ENCODE measurements at regions not wholly inside any gene's neighbourhood (a gene's known extent, or its start where the extent isn't known, plus 50 kb on each side); places are given as distances from the start of the nearest gene placed in this dataset.
A peak's percentile ranks its signal among the peaks of the same experiment; 100 is the strongest.

GRCh38 chr6:154925130-154925529 lies 70.0 kb upstream of the TIAM2 start:
- Histone ChIP-seq H3K27me3 (no peaks in the 10 kb centered on the region), H3K36me3 (replicated peaks in 1 of 2; ENCODE audit: insufficient read depth in 1 of 2, low read depth in 2 of 2) (no peaks in the 10 kb centered on the region), H3K9me3 (no peaks in the 10 kb centered on the region), H3K4me3 (no peak overlapping the region), H3K4me1 (no peaks in the 10 kb centered on the region), H3K27ac (no peak overlapping the region)
- DNase-seq: no peak
- TF ChIP-seq POLR2A (IDR thresholded peaks at IDR 0.05) (no peak), CTCF (IDR thresholded peaks at IDR 0.05) (no peak)
- 86 to 89% methylated on average over 8 of the region's 8 CpGs for WGBS, 2 donors
- no peak for ATAC-seq
- intact Hi-C loops (cut with DNase I): loop anchor here (10.0 kb wide), 1 partner anchor 260 kb away; no protein-coding TSS in a partner anchor

DNA sequence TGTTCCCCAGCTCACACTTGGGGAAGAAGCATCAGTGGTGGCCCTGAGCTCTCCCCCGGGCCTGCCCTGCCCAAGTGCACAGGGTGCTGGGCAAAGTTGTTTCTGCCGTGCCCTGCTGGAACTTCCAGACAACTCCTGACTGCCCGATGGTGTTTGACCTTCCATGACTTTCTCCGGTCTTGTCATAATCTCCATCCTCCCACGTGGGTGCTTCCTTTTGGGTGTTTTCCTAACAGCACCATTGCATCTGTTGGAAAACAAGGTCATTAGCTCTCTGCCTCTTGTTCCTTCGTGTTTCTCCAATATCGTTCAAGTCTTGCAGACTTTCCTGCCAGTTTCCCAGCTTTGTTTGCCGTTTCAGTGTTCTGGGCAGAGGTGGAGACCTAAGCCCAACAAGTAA lies 68.7 kb upstream of the TIAM2 start:
- H3K27ac ChIP-seq: no peak overlapping the region
- WGBS, 2 donors: 57% methylated on average over 8 of the region's 8 CpGs
- no peaks in the 10 kb centered on the region for H3K9me3 ChIP-seq
- H3K4me3 ChIP-seq: no peak overlapping the region
- ATAC-seq (no peak), DNase-seq (no peak)
- no peaks in the 10 kb centered on the region for H3K36me3 ChIP-seq (replicated peaks in 1 of 2; ENCODE audit: insufficient read depth in 1 of 2, low read depth in 2 of 2)
- intact Hi-C loops (cut with DNase I): loop anchor here (10.0 kb wide), 1 partner anchor 258 kb away; no protein-coding TSS in a partner anchor
- TF ChIP-seq CTCF (IDR thresholded peaks at IDR 0.05) (no peak), POLR2A (IDR thresholded peaks at IDR 0.05) (no peak)
- no peaks in the 10 kb centered on the region for H3K27me3 ChIP-seq
- no peaks in the 10 kb centered on the region for H3K4me1 ChIP-seq

DNA sequence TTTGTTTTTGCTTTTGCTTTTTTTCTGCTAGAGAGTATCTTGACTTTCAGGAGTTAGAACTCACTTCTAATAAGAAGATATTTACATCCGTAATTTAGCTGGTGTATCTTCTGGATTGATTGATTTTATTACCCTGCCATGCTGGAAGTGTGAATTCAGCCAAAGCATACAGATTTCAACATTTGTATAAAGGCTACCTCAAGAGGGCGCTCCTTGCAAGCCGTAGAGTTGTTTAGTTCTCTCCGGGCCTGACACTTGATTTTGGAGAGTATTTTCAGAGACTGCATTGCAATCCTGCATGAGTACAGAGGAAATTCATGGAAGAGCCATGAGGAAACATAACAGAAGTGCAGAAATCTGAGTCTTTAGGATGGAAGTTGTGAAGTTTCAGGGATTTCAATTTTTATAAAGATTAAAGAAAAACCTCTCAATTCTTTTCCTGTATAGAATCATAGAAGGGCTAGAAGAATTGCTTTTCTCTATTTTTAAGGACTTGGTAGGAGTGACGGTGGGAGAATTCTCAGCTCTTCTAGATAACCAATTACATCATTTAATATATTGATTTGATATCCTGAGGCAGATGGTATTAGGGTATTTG lies 66.7 kb upstream of the TIAM2 start:
- Histone ChIP-seq H3K27me3 (no peaks in the 10 kb centered on the region), H3K9me3 (no peaks in the 10 kb centered on the region), H3K36me3 (replicated peaks in 1 of 2; ENCODE audit: insufficient read depth in 1 of 2, low read depth in 2 of 2) (no peaks in the 10 kb centered on the region), H3K27ac (no peak overlapping the region), H3K4me3 (no peak overlapping the region), H3K4me1 (no peaks in the 10 kb centered on the region)
- ATAC-seq (peak; percentile 60), DNase-seq (peak; percentile 53 to 66 (median 60))
- intact Hi-C loops (cut with DNase I): loop anchor here (10.0 kb wide), 1 partner anchor 256 kb away; no protein-coding TSS in a partner anchor
- TF ChIP-seq CTCF (IDR thresholded peaks at IDR 0.05): peak; percentile 44 to 75 (median 66)
- TF ChIP-seq POLR2A (IDR thresholded peaks at IDR 0.05): no peak
- WGBS, 2 donors: 9 to 10% methylated on average over 5 of the region's 5 CpGs

- WGBS, 2 donors: 86 to 90% methylated on average over 6 of the region's 6 CpGs
- H3K27me3 ChIP-seq: no peaks in the 10 kb centered on the region
- H3K36me3 ChIP-seq (replicated peaks in 1 of 2; ENCODE audit: insufficient read depth in 1 of 2, low read depth in 2 of 2): no peaks in the 10 kb centered on the region
- no peaks in the 10 kb centered on the region for H3K9me3 ChIP-seq
- no peak for TF ChIP-seq POLR2A (IDR thresholded peaks at IDR 0.05)
- TF ChIP-seq CTCF (IDR thresholded peaks at IDR 0.05): no peak
- DNase-seq: no peak
- no peaks in the 10 kb centered on the region for H3K4me1 ChIP-seq
- no peak overlapping the region for H3K4me3 ChIP-seq
- H3K27ac ChIP-seq: no peak overlapping the region
- intact Hi-C loops (cut with DNase I): no loop called here
- no peak for ATAC-seq
Measured at GRCh38 chr6:154930451-154930851, 64.7 kb upstream of the TIAM2 start.

Data from body of pancreas (tissue), 4 donors.